Endothelial cell (in vitro differentiated cells): ENCODE measurements at regions not wholly inside any gene's neighbourhood (a gene's known extent, or its start where the extent isn't known, plus 50 kb on each side); places are given as distances from the start of the nearest gene placed in this dataset.
"Not testable (repeated sequence)": the region's sequence is repeated elsewhere in the genome, so short reads cannot be mapped to it uniquely, and the experiment has no call there.

Source experiments
- DNase-seq: peaks from one replicate; pipeline ENCODE4 v3.0.0; 2021; ENCODE audit warnings: low spot score
- H3K27ac Mint-ChIP-seq: one replicate; pipeline ENCODE4 v1.8.0; 2021; ENCODE audit warnings: mixed read lengths, inconsistent platforms; ENCODE audit not compliant: unreplicated experiment
- H3K27me3 Mint-ChIP-seq: one replicate; pipeline ENCODE4 v1.8.0; 2021; ENCODE audit warnings: mild to moderate bottlenecking, moderate library complexity, mixed read lengths, inconsistent platforms; ENCODE audit not compliant: unreplicated experiment
- H3K36me3 Mint-ChIP-seq: one replicate; pipeline ENCODE4 v1.8.0; 2021; ENCODE audit warnings: mild to moderate bottlenecking, low read depth, mixed read lengths, inconsistent platforms; ENCODE audit not compliant: unreplicated experiment
- H3K4me1 Mint-ChIP-seq: one replicate; pipeline ENCODE4 v1.8.0; 2021; ENCODE audit warnings: mild to moderate bottlenecking, mixed read lengths, inconsistent platforms; ENCODE audit not compliant: unreplicated experiment
- H3K4me3 Mint-ChIP-seq: one replicate; pipeline ENCODE4 v1.8.0; 2021; ENCODE audit warnings: mild to moderate bottlenecking, mixed read lengths, inconsistent platforms; ENCODE audit not compliant: unreplicated experiment
- H3K9me3 Mint-ChIP-seq: one replicate; pipeline ENCODE4 v1.8.0; 2021; ENCODE audit warnings: mixed read lengths, inconsistent platforms; ENCODE audit not compliant: unreplicated experiment
- TF ChIP-seq, protein P1 (sequence below): fragments of 200-600 bp; sonication (generic); IDR thresholded peaks from one replicate; pipeline ENCODE4 v1.5.0; 2021; ENCODE audit warnings: antibody characterized with exemption; ENCODE audit not compliant: unreplicated experiment

DNA sequence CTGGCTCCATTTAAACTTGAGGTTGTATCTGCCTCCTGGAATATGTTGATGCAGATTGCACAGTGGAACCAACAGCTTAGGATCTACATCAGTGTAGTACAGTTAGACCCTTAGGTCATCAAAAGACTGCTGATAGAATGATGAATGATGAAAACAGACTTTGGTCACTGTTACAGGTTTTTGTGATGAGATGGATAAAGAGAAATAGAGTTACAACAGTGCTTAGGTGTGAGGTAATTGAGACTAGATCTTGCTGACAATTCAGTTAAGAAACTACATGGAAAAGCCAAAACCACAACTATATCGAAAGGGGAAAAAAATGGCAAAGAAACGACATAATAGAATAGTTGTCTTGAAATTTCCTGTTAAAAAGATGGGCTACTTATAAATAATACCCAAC lies 145.7 kb upstream of the LMNTD1 start:
- Mint-ChIP-seq H3K27ac (no peak overlapping the region), H3K27me3 (no peaks in the 10 kb centered on the region), H3K9me3 (no peaks in the 10 kb centered on the region), H3K4me3 (no peak overlapping the region), H3K4me1 (no peaks in the 10 kb centered on the region), H3K36me3 (no peaks in the 10 kb centered on the region)
- no peak for DNase-seq
- TF ChIP-seq, protein P1, sequence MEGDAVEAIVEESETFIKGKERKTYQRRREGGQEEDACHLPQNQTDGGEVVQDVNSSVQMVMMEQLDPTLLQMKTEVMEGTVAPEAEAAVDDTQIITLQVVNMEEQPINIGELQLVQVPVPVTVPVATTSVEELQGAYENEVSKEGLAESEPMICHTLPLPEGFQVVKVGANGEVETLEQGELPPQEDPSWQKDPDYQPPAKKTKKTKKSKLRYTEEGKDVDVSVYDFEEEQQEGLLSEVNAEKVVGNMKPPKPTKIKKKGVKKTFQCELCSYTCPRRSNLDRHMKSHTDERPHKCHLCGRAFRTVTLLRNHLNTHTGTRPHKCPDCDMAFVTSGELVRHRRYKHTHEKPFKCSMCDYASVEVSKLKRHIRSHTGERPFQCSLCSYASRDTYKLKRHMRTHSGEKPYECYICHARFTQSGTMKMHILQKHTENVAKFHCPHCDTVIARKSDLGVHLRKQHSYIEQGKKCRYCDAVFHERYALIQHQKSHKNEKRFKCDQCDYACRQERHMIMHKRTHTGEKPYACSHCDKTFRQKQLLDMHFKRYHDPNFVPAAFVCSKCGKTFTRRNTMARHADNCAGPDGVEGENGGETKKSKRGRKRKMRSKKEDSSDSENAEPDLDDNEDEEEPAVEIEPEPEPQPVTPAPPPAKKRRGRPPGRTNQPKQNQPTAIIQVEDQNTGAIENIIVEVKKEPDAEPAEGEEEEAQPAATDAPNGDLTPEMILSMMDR: no peak

DNA sequence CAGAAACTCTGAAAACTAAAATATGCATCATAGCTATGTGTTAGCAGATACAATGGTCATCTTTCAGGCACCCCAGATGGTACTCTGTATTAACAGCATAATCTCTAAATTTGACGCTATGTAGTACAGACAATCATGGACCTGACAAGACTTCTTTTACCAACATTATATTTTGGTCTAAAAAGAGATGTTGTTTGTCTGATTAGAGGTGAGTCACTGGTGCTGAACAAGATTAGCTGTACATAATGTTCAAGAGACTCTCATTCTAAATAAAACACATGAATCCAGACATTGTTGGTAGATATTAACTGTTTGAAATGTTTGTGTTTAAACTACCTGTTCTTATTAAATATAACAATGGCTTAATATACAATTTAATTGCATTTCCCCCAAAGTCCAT lies 146.4 kb upstream of the LMNTD1 start:
- Mint-ChIP-seq H3K27ac (no peak overlapping the region), H3K4me1 (no peaks in the 10 kb centered on the region), H3K4me3 (no peak overlapping the region), H3K27me3 (no peaks in the 10 kb centered on the region), H3K36me3 (no peaks in the 10 kb centered on the region), H3K9me3 (no peaks in the 10 kb centered on the region)
- DNase-seq: no peak
- TF ChIP-seq, protein P1: no peak

DNA sequence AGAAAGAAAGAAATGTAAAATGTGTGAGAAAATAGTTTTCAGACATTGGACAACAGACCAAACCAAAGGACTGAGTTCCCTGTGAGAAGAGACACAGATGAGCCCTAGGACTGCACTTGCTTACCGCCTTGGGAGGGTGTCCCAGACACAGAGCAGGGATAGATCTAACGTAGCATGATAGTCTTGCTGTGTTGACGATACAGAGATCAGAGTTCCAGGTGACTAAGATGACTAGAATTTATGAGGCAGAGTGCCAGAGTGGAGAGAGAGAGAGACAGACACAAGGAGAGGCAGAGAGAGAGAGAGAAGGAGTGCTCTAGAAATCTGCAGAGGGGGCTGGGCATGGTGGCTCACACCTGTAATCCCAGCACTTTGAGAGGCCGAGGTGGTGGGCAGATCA lies 148.2 kb upstream of the LMNTD1 start:
- no peaks in the 10 kb centered on the region for H3K27me3 Mint-ChIP-seq
- TF ChIP-seq, protein P1: no peak
- H3K9me3 Mint-ChIP-seq: peaks cover under 1% of the 10 kb centered on the region
- no peaks in the 10 kb centered on the region for H3K4me1 Mint-ChIP-seq
- H3K36me3 Mint-ChIP-seq: peaks cover 6% of the 10 kb centered on the region
- no peak for DNase-seq
- H3K27ac Mint-ChIP-seq: no peak overlapping the region
- H3K4me3 Mint-ChIP-seq: no peak overlapping the region

DNA sequence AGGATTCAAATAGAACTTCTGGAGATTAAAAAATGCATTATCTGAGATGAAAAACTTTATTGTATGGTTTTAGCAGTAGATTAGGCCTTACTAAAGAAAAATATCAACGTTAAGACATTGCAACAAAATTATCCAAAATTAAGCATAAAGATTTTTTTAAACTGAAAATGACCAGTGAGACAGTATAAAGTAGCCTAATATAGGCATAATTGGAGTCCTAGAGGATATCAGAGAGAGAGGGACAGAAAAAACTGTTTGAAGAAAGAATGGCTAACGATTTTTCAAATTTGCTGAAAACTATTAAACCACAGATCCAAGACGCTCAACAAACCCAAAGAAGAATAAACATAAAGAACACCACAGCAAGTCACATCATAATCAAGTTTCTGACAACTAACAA lies 149.5 kb upstream of the LMNTD1 start:
- Mint-ChIP-seq H3K4me3 (no peak overlapping the region), H3K4me1 (no peaks in the 10 kb centered on the region), H3K27ac (no peak overlapping the region), H3K36me3 (peaks cover 12% of the 10 kb centered on the region), H3K9me3 (peaks cover 5% of the 10 kb centered on the region), H3K27me3 (no peaks in the 10 kb centered on the region)
- no peak for DNase-seq
- TF ChIP-seq, protein P1: no peak

DNA sequence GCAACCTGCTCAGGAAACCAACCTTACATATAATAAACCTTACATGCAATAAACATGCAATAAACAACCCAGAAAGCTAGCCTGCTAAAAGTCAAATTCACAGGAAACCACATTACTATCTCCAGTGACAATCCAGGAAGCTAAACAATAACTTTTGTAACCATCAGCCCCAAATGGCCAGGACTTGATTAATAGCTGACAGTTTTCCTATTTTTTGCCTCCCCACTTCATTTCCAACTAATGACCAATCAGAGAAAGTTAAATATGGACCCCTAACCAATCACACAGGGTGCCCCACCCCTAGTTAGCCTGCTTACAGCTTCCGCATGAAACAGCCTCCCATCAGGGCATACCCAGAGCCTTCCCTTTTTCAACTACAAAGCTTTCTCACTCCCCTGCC lies 152.2 kb upstream of the LMNTD1 start:
- peaks cover 12% of the 10 kb centered on the region for H3K36me3 Mint-ChIP-seq
- H3K9me3 Mint-ChIP-seq: peaks cover 17% of the 10 kb centered on the region
- no peaks in the 10 kb centered on the region for H3K27me3 Mint-ChIP-seq
- TF ChIP-seq, protein P1: no peak
- H3K4me3 Mint-ChIP-seq: no peak overlapping the region
- DNase-seq: no peak
- H3K4me1 Mint-ChIP-seq: no peaks in the 10 kb centered on the region
- H3K27ac Mint-ChIP-seq: no peak overlapping the region

DNA sequence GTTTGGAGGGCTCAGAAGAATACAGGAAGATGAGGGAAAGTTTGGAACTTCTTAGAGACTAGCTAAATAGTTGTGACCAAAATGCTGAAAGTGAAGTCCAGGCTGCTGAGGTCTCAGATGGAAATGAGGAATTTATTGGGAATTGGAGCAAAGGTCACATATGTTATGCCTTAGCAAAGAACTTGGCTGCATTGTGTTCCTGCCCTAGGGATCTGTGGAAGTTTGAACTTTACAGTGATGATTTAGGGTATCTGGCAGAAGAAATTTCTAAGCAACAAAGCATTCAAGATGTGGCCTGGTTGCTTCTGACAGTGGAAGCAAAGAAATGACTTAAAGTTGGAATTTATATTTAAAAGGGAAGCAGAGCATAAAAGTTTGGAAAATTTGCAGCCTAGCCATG lies 153.6 kb upstream of the LMNTD1 start:
- H3K4me3 Mint-ChIP-seq, H3K27ac Mint-ChIP-seq, DNase-seq, H3K4me1 Mint-ChIP-seq, H3K27me3 Mint-ChIP-seq: not testable (repeated sequence)
- Mint-ChIP-seq H3K9me3 (peaks cover 17% of the 10 kb centered on the region), H3K36me3 (peaks cover 12% of the 10 kb centered on the region)
